ENCODE measurements at regions not wholly inside any gene's neighbourhood (a gene's known extent, or its start where the extent isn't known, plus 50 kb on each side); places are given as distances from the start of the nearest gene placed in this dataset.

- H3K36me3 Mint-ChIP-seq: no peaks in the 10 kb centered on the region
- H3K27ac Mint-ChIP-seq: peak overlapping the region in 1 of 2 donors; percentile 16
- no peak for DNase-seq (ENCODE audit: low spot score)
Measured at GRCh38 chr2:177331466-177331997, 61.0 kb upstream of the AGPS start.

GRCh38 chr2:177332026-177332991 lies 60.3 kb upstream of the AGPS start:
- ATAC-seq (peak; percentile 74 to 75), DNase-seq (ENCODE audit: low spot score) (no peak)
- no peaks in the 10 kb centered on the region for H3K9me3 Mint-ChIP-seq
- H3K27me3 Mint-ChIP-seq: no peaks in the 10 kb centered on the region
- peaks cover 4 to 10% of the 10 kb centered on the region in 2 donors for H3K4me1 Mint-ChIP-seq (ENCODE audit: low read depth in 2 of 2)
- H3K27ac Mint-ChIP-seq: peak overlapping the region in 1 of 2 donors; percentile 16
- H3K4me3 Mint-ChIP-seq: no peak overlapping the region
- no peaks in the 10 kb centered on the region for H3K36me3 Mint-ChIP-seq

More at GRCh38 chr2:177331466-177331997, 61.0 kb upstream of the AGPS start:
- Mint-ChIP-seq H3K4me1 (ENCODE audit: low read depth in 2 of 2) (peaks cover 4 to 10% of the 10 kb centered on the region in 2 donors), H3K9me3 (no peaks in the 10 kb centered on the region), H3K4me3 (no peak overlapping the region), H3K27me3 (no peaks in the 10 kb centered on the region)
- no peak for ATAC-seq

GRCh38 chr2:177332992-177333388 lies 59.6 kb upstream of the AGPS start:
- Mint-ChIP-seq H3K36me3 (no peaks in the 10 kb centered on the region), H3K9me3 (no peaks in the 10 kb centered on the region), H3K27me3 (no peaks in the 10 kb centered on the region), H3K4me3 (no peak overlapping the region), H3K4me1 (ENCODE audit: low read depth in 2 of 2) (peaks cover 4 to 10% of the 10 kb centered on the region in 2 donors), H3K27ac (no peak overlapping the region)
- ATAC-seq: no peak
- no peak for DNase-seq (ENCODE audit: low spot score)

GRCh38 chr2:177334940-177335543 lies 57.5 kb upstream of the AGPS start:
- peak; percentile 67 to 69 for ATAC-seq
- Mint-ChIP-seq H3K4me3 (no peak overlapping the region), H3K36me3 (no peaks in the 10 kb centered on the region)

GRCh38 chr2:177335917-177336450 lies 56.6 kb upstream of the AGPS start:
- Mint-ChIP-seq H3K9me3 (no peaks in the 10 kb centered on the region), H3K27ac (no peak overlapping the region), H3K4me1 (ENCODE audit: low read depth in 2 of 2) (peaks cover 4 to 10% of the 10 kb centered on the region in 2 donors), H3K27me3 (no peaks in the 10 kb centered on the region), H3K36me3 (no peaks in the 10 kb centered on the region), H3K4me3 (no peak overlapping the region)
- no peak for DNase-seq (ENCODE audit: low spot score)
- ATAC-seq: no peak

More at GRCh38 chr2:177334940-177335543, 57.5 kb upstream of the AGPS start:
- Mint-ChIP-seq H3K27ac (peak overlapping the region in 1 of 2 donors; percentile 41), H3K4me1 (ENCODE audit: low read depth in 2 of 2) (peaks cover 4 to 10% of the 10 kb centered on the region in 2 donors), H3K9me3 (no peaks in the 10 kb centered on the region), H3K27me3 (no peaks in the 10 kb centered on the region)
- peak; percentile 65 for DNase-seq (ENCODE audit: low spot score)

GRCh38 chr2:177338177-177338721 lies 54.3 kb upstream of the AGPS start:
- Mint-ChIP-seq H3K4me3 (no peak overlapping the region), H3K4me1 (ENCODE audit: low read depth in 2 of 2) (no peaks in the 10 kb centered on the region), H3K27me3 (no peaks in the 10 kb centered on the region), H3K27ac (no peak overlapping the region), H3K9me3 (no peaks in the 10 kb centered on the region), H3K36me3 (no peaks in the 10 kb centered on the region)
- DNase-seq (ENCODE audit: low spot score) (no peak), ATAC-seq (peak in 1 of 2 donors; percentile 57)

- Mint-ChIP-seq H3K4me1 (ENCODE audit: low read depth in 2 of 2) (no peaks in the 10 kb centered on the region), H3K27ac (peak overlapping the region in 1 of 2 donors; percentile 13), H3K27me3 (no peaks in the 10 kb centered on the region), H3K4me3 (no peak overlapping the region), H3K9me3 (no peaks in the 10 kb centered on the region), H3K36me3 (no peaks in the 10 kb centered on the region)
- no peak for ATAC-seq
- no peak for DNase-seq (ENCODE audit: low spot score)
Measured at GRCh38 chr2:177340158-177340557, 52.4 kb upstream of the AGPS start.

- Mint-ChIP-seq H3K4me1 (ENCODE audit: low read depth in 2 of 2) (no peaks in the 10 kb centered on the region), H3K9me3 (no peaks in the 10 kb centered on the region), H3K27me3 (no peaks in the 10 kb centered on the region), H3K27ac (no peak overlapping the region), H3K4me3 (no peak overlapping the region), H3K36me3 (no peaks in the 10 kb centered on the region)
- ATAC-seq: no peak
- no peak for DNase-seq (ENCODE audit: low spot score)
Measured at GRCh38 chr2:177342736-177343135, 49.8 kb upstream of the AGPS start.
